C4-2B (cell line): ENCODE measurements at regions not wholly inside any gene's neighbourhood (a gene's known extent, or its start where the extent isn't known, plus 50 kb on each side); places are given as distances from the start of the nearest gene placed in this dataset.
A peak's percentile ranks its signal among the peaks of the same experiment; 100 is the strongest.

Experiments used
- H3K27ac ChIP-seq: fragments of 450-650 bp; 2 replicates; pipeline ENCODE4 v1.5.1; 2017
- CTCF ChIP-seq: fragments of 450-650 bp; conservative IDR thresholded peaks from 2 replicates; pipeline ENCODE4 v1.5.1; 2017; ENCODE audit warnings: mild to moderate bottlenecking
- ZFX ChIP-seq: fragments of 450-650 bp; IDR thresholded peaks from 2 replicates; pipeline ENCODE4 v1.6.1; 2017

DNA sequence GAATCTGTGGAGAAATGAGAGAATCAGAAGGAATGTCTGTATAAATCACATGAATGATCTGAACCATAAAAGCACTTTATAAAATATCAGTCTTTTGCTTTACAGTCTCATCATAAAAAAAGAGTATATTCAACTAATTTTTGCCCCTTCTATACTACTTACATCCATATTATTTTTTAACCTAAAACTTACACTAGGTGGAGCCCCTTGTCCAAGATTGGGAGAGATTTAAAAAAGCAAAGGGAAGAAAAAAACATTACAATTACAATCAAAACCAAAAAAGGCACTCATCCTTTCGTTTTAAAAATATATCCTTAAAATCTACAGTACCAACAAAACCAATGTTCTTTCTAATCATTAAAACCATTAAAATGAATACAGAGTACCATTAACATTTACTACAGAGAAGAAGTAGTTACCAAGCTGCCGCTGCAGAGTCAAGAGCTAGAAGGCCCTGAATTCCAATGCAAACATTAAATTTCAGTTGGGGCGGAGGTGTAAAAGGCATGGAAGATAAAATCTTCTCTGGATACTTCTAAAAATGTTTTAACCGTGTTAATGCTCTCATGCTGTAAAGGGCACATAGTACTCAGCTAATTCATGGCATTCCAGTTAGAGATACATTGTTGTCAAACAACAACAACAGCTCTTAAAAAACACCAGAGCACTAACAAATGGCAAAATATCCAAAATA lies 56.7 kb upstream of the EPB41L3 start:
- TF ChIP-seq CTCF (peak; percentile 68), ZFX (no peak)
- H3K27ac ChIP-seq: no peak overlapping the region

DNA sequence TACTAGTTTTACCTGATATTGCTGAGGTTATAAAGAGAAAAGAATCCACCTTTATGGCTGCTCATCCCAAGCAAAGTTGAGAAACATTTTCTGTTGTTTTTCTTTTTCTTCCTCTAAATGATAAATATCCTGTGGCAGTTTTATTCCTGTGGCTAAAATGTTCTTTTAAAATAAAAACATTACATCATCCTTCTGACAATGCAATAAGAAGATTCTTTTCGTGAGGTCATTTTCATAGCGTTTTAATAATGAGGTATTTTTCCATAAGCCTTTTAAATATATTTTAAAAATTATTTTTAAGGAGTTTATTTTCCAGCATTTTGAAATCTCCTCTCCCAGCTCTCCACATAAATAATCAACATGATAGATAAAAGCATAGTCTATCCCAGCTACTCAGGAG lies 52.8 kb upstream of the EPB41L3 start:
- H3K27ac ChIP-seq: no peak overlapping the region
- TF ChIP-seq ZFX (no peak), CTCF (no peak)
